ENCODE measurements at regions not wholly inside any gene's neighbourhood (a gene's known extent, or its start where the extent isn't known, plus 50 kb on each side); places are given as distances from the start of the nearest gene placed in this dataset.

GRCh38 chr12:107497231-107497630 lies 188.4 kb upstream of the PWP1 start:
- ATAC-seq (no peak), DNase-seq (no peak)
- TF ChIP-seq CTCF (IDR thresholded peaks at IDR 0.05 in 4 of 5, conservative IDR thresholded peaks at IDR 0.05 in 1 of 5) (no peak), POLR2A (IDR thresholded peaks at IDR 0.05) (no peak)
- Histone ChIP-seq H3K27ac (no peak overlapping the region), H3K4me1 (no peaks in the 10 kb centered on the region), H3K4me3 (no peak overlapping the region), H3K27me3 (no peaks in the 10 kb centered on the region), H3K36me3 (no peaks in the 10 kb centered on the region), H3K9me3 (no peaks in the 10 kb centered on the region)
- intact Hi-C loops (cut with DNase I; ENCODE audit: low total_unique reads) (no loop called here), in situ Hi-C loops (cut with MboI; ENCODE audit: low sequenced_read_pairs in 4 of 4) (no loop called here)

DNA sequence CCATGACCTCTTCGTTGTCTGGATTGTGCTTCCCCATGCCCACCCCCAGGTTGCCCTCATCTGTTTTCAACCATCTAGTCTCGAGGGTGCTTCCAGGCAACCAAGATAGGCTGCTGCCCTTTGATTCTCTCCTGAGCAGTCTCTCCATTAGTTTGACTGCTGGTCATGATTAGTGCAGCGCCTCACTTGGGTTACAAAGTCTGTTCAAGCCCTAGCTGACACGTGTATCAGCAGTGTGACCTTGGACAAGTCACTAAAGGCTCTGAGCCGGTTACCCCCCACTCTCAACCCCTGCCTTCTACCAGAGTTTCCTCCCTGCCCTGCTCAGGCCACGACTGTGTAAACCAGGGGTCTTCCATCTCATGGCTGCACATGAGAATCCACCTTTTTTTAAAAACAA lies 185.3 kb upstream of the PWP1 start:
- H3K27ac ChIP-seq = no peak overlapping the region
- TF ChIP-seq CTCF (IDR thresholded peaks at IDR 0.05 in 4 of 5, conservative IDR thresholded peaks at IDR 0.05 in 1 of 5) = no peak
- TF ChIP-seq POLR2A (IDR thresholded peaks at IDR 0.05) = no peak
- ATAC-seq (no peak), DNase-seq (no peak)
- H3K4me3 ChIP-seq = no peak overlapping the region
- intact Hi-C loops (cut with DNase I; ENCODE audit: low total_unique reads) (no loop called here), in situ Hi-C loops (cut with MboI; ENCODE audit: low sequenced_read_pairs in 4 of 4) (no loop called here)
- no peaks in the 10 kb centered on the region for H3K36me3 ChIP-seq
- no peaks in the 10 kb centered on the region for H3K9me3 ChIP-seq
- no peaks in the 10 kb centered on the region for H3K4me1 ChIP-seq
- H3K27me3 ChIP-seq = no peaks in the 10 kb centered on the region

DNA sequence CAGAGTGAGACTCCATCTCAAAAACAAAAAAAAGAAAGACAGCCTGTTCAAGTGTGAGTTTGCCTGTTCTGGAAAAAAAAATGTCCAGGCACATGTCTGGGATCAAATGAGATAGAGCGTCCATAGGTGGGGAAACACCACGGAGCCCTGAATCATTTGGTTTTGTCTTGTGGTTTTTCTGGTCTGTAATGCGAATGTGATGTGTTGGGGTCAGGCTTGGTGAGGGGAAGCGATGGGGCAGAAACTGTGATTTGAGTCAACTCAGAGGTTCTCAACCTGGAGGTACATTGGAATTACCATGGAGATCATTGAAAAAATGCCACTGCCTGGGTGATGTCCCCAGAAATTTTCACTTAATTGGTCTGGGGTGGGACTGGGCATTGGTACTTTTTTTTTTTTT lies 183.9 kb upstream of the PWP1 start:
- intact Hi-C loops (cut with DNase I; ENCODE audit: low total_unique reads) = no loop called here
- in situ Hi-C loops (cut with MboI; ENCODE audit: low sequenced_read_pairs in 4 of 4) = no loop called here

GRCh38 chr12:107503129-107503855 lies 182.3 kb upstream of the PWP1 start:
- intact Hi-C loops (cut with DNase I; ENCODE audit: low total_unique reads) (no loop called here), in situ Hi-C loops (cut with MboI; ENCODE audit: low sequenced_read_pairs in 4 of 4) (no loop called here)
- H3K4me3 ChIP-seq = no peak overlapping the region
- ATAC-seq (no peak), DNase-seq (no peak)
- H3K4me1 ChIP-seq = no peaks in the 10 kb centered on the region
- no peaks in the 10 kb centered on the region for H3K27me3 ChIP-seq
- H3K36me3 ChIP-seq = no peaks in the 10 kb centered on the region
- H3K27ac ChIP-seq = no peak overlapping the region
- H3K9me3 ChIP-seq = no peaks in the 10 kb centered on the region
- TF ChIP-seq CTCF (IDR thresholded peaks at IDR 0.05 in 4 of 5, conservative IDR thresholded peaks at IDR 0.05 in 1 of 5) (no peak), POLR2A (IDR thresholded peaks at IDR 0.05) (no peak)

More for the DNA sequence above, 183.9 kb upstream of the PWP1 start:
- ATAC-seq (no peak), DNase-seq (no peak)
- Histone ChIP-seq H3K9me3 (no peaks in the 10 kb centered on the region), H3K27me3 (no peaks in the 10 kb centered on the region), H3K4me1 (no peaks in the 10 kb centered on the region), H3K36me3 (no peaks in the 10 kb centered on the region), H3K4me3 (no peak overlapping the region), H3K27ac (no peak overlapping the region)
- TF ChIP-seq CTCF (IDR thresholded peaks at IDR 0.05 in 4 of 5, conservative IDR thresholded peaks at IDR 0.05 in 1 of 5) = no peak
- no peak for TF ChIP-seq POLR2A (IDR thresholded peaks at IDR 0.05)

Measured in gastrocnemius medialis (tissue), 4 donors.